Nucleus accumbens (tissue), 56 donors: ENCODE measurements at regions not wholly inside any gene's neighbourhood (a gene's known extent, or its start where the extent isn't known, plus 50 kb on each side); places are given as distances from the start of the nearest gene placed in this dataset.
"Not testable (repeated sequence)": the region's sequence is repeated elsewhere in the genome, so short reads cannot be mapped to it uniquely, and the experiment has no call there.

Experiments used
- DNase-seq, 56 donors: peaks; one replicate each; lab custom pipeline; 2025; lab: John Stamatoyannopoulos, UW

DNA sequence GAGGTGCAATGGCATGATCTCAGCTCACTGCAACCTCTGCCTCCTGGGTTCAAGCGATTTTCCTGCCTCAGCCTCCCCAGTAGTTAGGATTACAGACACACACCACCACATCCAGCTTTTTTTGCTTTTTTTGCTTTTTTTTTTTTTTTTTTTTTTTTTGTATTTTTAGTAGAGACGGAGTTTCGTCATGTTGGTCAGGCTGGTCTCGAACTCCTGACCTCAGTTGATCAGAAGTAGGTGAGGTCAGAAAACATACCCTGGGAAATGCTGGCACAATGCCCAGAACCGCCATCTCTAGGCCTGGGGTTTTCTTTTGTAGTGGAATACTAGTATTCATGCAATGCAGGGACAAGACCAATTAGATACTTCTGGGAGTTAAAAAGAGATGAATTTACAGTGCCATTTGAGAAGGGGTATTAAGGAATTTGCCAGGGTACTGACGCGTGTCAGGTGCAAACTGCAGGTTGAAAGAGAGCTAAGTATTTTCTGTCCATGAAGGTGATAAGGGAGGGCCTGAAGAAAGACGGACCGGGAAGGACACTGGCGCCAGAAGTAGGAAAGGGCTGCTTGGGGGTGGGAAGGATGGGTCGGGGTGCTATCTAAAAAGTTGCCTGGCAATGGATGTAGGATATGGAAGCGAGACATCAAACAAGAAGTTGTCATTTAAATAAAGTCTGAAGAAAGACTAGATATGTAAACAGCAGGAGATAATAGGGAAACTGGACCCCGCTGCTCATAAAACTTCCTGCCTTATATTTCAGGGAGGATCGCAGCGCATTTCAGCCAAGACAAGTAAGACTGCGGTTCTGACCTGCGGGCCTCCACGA, 95.8 kb downstream of the PPIAL4G start:
- peak in 2 of 56 donors; percentile 1 to 7 for DNase-seq

DNA sequence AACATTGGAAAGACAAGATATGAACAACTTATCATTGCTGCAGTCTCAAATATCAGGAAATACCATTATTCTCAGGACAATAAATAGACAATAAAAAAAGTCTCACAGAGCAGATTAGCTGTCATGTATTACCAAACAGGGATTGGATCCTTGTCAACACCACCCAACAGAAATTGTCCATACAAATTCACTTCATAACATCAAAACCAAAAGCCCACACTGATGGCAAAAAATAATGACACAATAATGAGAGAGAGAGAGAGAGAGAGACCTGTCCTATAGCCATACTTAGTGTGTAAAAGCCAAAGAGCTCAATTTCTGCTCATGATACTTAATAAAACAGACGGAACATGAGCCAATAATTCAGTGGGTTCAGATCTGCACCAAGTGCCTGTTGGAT, 96.5 kb downstream of the PPIAL4G start:
- DNase-seq, result no peak

DNA sequence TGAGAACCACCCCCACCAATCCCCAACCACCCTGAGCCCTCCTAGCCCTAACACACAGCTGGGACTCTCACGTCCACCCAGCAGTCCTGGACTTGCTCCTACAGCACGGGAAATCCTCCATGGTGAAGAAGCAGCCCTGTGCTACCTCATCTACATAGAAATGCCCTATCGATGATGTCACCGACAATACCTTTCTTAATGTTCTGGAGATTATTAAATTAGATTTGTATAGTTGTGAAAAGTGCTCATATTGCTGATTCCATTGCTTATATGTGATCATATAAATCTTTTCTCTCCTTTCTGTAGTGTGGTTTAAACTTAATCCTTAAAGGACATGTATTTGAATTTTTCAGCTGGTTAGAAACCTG, 97.1 kb downstream of the PPIAL4G start:
- DNase-seq, result not testable (repeated sequence)

DNA sequence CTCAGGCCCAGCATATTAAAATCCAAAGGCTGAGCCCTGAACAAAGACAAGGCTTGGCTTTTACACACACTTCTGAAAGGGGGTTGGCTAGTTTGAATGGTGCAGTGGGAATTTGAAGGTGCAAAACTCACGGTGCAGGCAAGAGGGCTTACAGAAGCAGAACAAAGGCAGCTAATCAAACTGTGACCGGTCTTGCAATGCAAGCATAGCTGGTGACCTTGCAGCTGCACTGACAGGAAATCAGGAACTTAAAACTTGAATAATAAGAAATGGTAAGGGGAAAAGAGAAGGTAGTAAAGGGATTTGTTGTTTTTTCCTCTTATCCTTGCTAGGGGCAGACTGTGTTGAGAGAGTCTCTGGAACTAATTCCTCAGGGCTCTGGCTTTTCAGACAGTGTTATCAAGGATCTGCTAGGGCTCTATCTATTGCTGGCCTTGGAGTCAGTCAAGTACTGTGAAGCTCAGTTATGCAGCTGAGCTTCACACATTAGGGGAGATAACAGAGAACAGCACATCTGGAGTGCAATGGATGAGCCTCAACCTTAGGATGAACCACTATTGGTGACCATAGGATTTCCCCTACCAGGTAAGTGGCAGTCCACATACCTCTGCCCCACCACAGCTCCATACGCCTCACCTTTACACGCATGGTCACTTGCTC, 97.6 kb downstream of the PPIAL4G start:
- DNase-seq, result no peak

DNA sequence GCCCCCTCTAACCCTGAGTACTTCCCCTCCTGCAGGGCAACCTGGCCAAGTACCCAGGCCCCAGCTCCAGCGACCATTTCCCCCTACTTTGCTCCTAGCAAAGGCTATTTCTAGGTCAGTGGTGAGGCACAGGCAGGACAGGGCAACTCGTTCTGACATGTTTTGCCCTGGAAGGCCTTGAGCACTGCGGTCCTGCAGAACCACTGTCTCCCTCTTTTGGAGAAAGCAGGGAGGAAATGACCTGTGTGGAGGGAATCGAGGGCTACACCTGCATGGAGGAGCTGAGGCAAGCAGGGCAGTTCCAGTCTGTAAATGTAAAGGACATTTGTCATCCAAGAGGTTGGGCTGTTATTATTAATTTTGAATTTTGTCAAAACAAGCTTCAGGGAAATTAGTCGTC, 99.1 kb downstream of the PPIAL4G start:
- DNase-seq, result no peak

DNA sequence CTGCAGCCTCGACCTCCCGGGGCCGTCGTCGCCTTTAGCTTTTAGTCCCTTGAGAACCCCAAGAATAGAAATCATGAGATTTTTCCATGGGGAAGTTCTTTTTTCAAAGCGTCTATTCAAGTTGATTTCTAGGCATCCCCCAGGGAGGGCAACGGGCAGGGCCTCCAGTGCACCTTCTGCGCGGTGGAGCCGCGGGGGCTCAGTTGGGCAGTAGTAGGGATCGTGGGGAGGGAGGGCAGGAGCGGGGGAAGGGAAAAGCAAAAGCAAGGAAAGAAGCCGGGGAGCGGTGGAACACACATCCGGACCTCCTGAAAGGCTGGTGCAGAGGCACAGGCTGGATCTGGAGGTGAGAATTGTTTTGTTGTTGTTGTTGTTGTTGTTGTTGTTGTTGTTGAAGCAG, 103.4 kb downstream of the PPIAL4G start:
- no peak for DNase-seq

DNA sequence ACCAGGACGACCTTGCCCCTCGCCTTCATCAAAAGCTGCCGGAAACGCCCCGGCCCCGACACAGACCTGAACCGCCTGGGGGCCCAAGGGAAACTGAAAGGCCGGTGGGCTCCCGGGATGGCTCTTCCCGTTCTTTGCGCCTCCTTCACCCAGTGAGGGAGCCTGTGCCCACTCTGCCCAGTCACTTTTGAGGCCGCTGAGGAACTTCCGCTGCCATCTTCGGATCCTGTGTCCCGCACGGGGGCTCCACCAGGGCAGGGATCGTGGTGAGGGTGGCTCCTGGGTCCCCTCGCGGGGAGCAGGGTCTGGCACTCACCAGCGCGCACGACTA, 104.0 kb downstream of the PPIAL4G start:
- DNase-seq, result no peak

DNA sequence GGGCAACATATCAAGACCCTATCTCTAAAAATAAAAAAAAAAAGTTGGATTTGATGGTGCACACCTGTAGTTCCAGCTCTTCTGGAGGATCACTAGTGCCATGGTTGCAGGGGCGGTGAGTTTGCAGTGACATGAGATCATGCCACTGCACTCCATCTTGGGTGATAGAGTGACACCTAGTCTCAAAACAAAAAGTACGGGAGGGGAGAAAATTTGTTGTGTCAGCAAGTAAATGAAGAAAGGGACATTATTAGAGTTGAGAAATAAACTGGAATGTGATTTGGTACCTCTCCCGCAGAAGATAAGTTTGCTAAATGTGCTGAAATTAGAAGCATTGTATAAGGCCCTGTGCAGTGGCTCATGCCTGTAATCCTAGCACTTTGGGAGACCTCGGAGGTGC, 105.1 kb downstream of the PPIAL4G start:
- not testable (repeated sequence) for DNase-seq

DNA sequence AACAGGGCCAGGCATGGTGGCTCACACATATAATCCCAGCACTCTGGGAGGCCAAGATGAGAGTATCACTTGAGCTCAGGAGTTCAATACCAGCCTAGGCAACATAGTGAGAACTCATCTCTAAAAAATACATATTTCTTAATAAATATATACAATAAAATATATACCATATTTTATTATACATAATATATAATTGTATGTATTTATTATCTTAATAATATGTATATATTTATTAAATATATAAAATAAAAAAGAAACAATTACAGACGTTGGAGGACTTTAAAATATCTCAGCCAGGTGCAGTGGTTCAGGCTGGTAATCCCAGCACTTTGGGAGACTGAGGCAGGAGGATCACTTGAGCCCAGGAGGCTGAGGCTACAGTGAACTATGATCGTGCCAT, 106.1 kb downstream of the PPIAL4G start:
- not testable (repeated sequence) for DNase-seq

DNA sequence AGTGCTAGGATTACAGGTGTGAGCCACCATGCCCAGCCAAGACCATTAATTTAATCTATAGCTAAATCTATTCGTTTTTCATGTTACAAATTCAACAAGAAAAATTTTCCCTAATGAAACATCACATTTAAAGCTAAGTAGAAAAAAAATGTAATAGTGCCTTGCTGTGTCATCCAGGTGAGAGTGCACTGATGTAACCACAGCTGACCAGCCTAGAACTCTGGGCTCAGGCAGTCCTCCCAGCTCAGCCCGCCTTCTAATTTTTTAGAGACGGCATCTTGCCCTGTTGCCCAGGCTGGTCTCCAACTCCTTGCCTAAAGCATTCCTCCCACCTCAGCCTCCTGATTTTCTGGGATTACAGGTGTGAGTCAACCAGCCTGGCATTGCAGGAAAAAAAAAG, 109.0 kb downstream of the PPIAL4G start:
- no peak for DNase-seq

DNA sequence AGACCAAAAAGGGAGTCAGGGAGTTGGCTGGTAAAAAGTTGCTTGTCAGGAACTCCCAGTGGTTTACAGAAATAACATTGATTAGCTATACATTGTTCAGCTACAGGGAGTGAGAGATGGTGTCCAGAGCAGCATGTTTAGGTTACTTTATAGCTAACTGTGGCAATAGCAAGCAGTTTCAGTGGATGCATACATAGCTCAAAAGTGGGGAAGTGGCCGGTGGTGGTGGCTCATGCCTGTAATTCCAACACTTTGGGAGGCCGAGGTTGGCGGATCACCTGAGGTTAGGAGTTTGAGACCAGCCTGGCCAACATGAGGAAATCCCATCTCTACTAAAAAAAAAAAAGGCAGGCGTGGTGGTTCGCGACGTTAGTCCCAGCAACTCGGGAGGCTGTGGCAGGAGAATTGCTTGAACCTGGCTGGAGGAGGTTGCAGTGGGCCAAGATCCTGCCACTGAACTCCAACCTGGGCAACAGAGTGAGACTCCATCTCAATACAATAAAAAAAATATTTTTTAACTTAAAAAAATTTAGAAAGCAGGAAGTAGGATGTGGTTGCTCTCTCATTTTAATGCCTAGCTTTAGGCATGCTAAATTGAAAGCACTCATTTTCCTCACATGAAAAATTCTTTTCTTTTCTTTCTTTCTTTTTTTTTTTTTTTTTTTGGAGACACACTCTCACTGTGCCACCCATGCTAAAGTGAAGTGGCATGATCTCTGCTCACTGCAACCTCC, 109.7 kb downstream of the PPIAL4G start:
- no peak for DNase-seq

DNA sequence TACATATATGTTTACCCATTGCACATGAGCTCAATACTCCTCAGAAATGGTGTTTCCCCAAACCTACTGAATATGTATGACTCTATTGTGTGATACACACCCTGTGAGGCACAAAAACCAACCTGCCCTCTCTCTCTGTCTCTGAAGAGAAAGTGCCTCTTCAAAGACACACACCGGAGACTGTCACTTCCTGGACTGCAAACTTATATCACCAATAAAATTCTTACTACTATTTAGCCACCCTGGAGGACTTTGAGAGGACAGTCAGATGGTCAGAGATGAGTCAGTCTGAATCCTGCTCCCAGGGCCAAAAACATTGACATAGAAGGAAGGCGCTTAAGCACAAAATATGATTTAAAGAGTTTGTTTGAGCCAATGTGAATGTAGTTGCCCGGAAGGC, 110.4 kb downstream of the PPIAL4G start:
- no peak for DNase-seq

DNA sequence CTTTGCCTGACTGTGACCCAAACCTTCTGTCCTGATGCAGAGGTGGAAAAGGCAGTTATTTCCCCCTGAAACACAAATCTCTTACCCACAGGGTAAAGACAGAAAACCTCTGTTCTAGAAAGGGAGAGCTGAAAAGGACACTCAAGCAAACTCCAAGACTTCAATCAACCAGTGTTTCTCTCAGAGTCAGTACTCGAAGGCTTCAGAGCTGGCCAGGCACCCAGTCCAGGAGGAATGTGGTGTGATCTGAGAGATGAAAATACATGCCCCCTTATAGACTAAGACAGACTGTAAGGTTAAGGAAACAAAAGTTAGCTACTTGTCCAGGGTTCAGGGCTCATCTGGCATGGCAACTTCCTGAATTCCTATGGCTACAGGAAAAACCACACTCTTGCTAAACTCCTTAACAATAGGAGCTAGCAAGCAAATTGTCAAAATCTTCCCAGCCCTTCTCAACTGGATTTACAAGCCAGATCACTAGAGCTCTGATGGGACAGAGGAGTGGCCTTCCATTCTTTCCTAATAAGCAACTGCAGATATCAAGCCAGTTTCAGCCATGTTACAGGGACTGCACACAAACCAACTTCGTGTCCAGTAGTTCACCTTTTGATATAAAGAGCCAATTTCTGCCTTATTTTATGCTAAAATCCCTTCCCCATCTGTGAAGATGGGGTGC, 110.9 kb downstream of the PPIAL4G start:
- DNase-seq, result not testable (repeated sequence)

DNA sequence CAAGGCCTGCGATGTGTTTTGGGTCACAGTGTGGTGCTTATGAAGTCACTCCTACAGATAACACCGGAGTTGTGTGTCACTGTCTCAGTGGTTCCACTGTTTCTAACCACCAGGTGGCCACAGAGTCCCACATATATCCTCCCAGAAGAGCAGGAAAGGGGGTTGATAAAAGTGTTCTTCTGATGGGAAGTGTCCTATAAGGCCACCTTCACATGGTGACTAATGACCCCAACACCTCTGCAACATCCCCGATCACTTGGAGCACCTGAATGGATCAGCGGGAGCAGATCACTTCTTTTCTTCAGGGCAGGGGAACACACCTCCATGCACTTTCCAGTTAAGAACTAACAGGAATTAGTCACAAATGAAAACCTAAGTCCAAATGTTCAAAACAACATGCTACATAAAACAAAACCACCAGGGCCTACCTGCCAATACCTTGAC, 111.5 kb downstream of the PPIAL4G start:
- DNase-seq, result peak in 46 of 56 donors; percentile 3 to 80 (median 43)

DNA sequence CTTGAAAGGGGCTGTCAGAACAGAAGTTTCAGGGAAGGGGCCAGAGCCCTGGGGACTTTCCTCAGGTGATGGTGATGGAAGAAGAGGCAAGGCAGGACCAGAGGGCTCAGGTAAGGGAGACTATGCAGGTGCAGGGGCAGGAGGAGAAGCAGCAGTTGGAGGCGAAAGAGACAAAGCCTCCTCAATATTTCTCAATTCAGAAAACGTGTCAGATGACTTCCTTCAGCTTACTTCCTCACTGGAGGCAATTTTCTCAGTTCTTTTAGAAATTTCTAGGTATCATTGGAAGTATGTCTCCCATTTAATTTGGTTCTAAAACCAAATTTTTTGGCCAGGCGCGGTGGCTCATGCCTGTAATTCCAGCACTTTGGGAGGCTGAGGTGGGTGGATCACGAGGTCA, 112.4 kb downstream of the PPIAL4G start:
- not testable (repeated sequence) for DNase-seq

DNA sequence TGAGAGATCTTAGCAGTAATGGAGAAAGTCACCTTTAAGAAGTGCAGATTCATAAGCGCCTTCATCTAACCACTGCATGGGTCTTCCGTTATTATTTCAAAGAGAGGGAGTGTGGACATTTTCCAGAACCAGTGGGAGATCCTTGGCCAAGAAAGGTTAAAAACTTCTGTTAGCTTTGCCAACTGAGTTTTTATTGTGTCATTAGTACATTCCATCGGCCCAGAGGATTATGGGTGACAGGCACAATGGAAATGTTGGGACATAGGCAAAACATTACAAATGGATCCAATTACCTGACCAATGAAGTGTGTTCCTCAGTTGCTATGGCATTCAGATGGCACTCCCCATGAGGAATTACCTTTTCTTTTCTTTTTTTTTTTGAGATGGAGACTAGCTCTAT, 115.5 kb downstream of the PPIAL4G start:
- DNase-seq, result no peak

DNA sequence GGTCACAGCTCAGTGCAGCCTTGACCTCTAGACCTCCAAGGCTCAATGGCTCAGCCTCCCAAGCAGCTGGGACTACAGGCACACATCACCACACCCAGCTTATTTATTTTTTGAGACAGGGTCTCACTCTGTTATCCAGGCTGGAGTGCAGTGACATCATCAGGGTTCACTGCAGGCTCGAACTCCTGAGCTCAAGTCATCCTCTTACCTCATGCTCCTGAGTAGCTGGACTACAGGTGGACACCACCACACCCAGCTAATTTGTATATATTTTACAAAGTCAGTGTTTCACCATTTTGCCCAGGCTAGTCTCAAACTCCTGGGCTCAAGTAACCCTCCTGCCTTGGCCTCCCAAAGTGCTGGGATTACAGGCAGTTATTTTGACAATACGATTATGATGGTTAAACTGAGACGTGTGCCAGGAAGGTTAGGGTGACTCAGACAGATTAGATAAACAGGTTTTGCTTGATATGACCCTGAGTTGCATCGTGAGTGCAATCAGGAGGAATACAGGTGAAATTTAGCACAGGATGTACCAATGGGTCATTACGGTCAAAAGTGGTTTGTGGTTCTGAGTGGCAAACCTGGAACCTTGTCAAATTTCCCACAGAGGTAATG, 116.9 kb downstream of the PPIAL4G start:
- DNase-seq, result not testable (repeated sequence)

DNA sequence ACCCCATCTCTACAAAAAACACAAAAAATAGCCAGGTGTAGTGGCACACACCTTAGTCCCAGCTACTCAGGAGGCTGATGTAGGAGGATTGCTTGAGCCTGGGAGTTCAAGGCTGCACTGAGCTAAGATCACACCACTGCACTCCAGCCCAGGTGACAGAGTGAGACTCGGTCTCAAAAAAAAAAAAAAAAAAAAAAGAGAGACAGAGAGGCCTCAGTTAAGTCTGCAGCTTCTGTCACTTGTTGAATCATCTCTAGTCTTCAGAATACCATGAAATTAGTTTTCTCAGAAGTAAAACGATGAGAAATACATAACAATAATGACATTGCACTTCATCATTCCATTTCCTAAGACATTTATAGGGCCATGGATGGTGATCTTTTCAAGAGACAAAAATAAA, 118.0 kb downstream of the PPIAL4G start:
- DNase-seq, result not testable (repeated sequence)

DNA sequence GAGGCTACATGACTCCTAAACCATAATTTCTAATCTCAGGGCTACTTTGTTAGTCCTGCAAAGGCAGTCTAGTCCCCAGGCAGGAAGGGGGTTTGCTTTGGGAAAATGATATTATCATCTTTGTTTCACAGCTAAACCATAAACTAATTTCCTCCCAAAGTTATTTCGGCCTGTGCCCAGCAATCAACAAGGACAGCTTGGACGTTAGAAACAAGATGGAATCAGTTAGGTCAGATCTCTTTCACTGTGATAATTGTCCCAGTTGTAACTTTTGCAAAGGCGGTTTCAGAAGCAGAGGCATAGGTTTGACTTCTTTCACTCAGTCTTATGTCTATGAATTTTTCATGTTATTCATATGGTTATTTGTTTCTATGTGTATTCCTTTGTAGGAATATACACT, 119.1 kb downstream of the PPIAL4G start:
- not testable (repeated sequence) for DNase-seq

DNA sequence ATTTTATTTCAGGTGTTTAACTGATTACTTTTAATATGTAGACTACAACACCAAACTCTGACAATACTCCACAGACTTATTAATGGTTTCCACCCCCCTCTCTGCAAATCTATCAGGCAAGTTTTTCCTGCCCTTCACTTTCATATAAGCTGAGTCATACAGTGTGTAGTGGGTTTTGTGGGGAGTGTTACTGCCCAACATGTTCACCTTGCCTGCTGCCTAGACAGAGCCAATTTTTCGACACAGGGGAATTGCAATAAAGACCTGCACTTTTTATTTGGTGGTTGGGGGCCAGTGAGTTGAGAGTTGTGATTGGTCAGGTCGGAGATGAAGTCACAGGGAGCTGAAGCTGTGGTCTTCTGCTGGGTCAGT, 119.7 kb downstream of the PPIAL4G start:
- no peak for DNase-seq
